Islet of Langerhans (tissue), 1 donor: ENCODE measurements at regions not wholly inside any gene's neighbourhood (a gene's known extent, or its start where the extent isn't known, plus 50 kb on each side); places are given as distances from the start of the nearest gene placed in this dataset.
"Not testable (repeated sequence)": the region's sequence is repeated elsewhere in the genome, so short reads cannot be mapped to it uniquely, and the experiment has no call there.

ENCODE experiments used
- FAIRE-seq: peaks from one replicate; lab custom pipeline; 2011; peaks lifted over from hg19 to GRCh38; lab: Jason Lieb, UNC

- FAIRE-seq, result no peak
Measured at GRCh38 chr5:99308131-99308530, 379.3 kb upstream of the CHD1 start.

DNA sequence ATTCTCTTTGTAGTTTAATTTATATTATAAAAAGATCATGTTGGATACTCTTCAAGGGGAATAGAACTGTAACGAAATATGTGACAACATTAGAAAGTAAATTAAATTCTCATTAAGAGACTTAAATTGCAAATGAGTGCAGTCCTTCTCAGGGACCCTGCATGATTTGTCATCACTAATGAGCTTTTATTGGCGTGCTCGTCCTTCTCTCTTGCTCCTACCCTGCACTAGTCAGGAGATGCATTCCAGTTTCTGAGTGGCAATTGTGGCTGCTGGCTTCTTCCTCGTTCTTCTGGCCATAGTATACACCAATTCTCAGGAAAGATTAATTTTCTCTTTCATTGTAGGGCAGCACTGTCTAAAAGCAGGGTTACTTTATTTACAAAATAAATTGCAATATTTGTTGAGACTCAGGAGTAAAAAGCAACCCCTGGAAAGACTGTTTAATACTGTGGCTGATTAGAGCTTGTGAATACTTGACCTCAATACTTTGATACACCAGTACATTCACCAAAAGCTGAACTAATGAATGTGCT lies 376.3 kb upstream of the CHD1 start:
- FAIRE-seq, result no peak

DNA sequence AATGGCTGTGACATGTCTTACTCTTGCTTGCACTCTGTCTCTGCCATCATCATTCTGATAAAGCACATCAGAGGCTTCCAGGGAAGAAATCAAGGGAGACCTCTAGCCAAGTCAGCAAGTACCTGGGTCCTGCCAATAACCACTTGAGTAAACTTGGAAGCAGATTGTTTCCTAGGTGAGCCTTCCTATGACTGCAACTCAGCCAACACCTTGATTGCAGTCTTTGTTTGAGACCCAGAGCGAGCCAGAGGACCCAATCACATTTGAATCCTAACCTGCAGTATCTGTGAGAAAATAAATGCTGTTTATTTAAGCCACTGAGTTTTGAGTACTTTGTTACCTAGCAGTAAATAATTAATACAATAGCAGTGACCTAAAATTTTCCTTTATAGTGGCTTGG lies 356.8 kb upstream of the CHD1 start:
- FAIRE-seq, result no peak

GRCh38 chr5:99275128-99275527 lies 346.3 kb upstream of the CHD1 start:
- no peak for FAIRE-seq

DNA sequence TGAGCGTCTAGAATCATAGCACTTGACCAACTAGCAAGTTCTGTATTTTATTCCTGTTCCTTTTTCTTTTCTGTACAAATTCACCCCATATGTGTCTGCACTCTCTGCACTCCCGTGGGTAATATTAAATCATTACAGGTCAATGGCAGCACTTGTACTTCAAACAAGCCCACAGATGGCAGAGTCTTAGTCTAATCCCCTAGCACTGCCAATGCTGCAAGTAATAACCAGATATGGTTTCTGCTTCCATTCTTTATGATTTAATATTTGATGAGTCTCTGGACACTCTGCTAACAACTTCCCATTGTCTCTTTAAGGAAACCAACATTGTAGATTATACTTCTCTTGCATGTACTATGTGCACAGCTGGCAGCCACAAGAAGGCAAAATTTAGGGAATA lies 343.8 kb upstream of the CHD1 start:
- FAIRE-seq, result no peak

DNA sequence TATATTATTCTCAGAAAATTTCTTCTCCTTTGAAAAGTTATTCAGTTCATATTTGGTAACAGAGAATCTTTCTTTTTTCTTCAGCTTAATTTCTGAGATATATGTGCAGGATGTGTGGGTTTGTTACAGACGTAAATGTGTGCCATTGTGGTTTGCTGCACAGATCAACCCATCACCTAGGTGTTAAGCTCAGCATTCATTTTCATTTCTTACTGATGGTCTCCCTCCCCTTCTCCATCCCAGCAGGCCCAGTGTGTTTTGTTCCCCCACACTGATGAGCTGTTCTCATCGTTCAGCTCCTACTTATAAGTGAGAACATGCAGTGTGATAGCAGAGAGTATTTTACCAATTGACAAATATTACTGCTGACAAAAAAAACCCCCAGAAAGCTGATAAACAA lies 330.0 kb upstream of the CHD1 start:
- FAIRE-seq, result no peak

DNA sequence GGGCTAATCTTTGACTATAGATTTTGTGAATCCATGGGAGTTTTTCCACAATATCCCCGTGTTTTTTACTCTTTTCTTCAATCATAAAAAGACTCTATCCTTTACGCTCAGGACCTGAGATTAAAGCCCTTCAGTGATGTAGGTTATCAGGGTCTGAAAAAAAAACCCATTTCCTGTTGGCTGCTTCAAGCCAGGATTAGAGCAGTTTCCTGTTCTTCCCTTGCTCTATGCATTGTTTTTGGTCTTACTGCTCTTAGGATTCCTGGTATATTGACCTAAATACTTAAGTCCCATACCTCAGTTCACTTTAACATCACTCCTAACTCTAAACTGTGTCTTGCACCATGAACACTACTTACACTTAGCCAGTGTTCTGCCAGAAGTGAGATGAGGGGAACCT lies 319.3 kb upstream of the CHD1 start:
- no peak for FAIRE-seq

- no peak for FAIRE-seq
Measured at GRCh38 chr5:99247346-99247745, 318.5 kb upstream of the CHD1 start.

- FAIRE-seq, result no peak
Measured at GRCh38 chr5:99243111-99243510, 314.3 kb upstream of the CHD1 start.

- no peak for FAIRE-seq
Measured at GRCh38 chr5:99239826-99240360, 311.1 kb upstream of the CHD1 start.

- no peak for FAIRE-seq
Measured at GRCh38 chr5:99191206-99191745, 262.5 kb upstream of the CHD1 start.

GRCh38 chr5:99187611-99188010 lies 258.8 kb upstream of the CHD1 start:
- FAIRE-seq, result no peak

DNA sequence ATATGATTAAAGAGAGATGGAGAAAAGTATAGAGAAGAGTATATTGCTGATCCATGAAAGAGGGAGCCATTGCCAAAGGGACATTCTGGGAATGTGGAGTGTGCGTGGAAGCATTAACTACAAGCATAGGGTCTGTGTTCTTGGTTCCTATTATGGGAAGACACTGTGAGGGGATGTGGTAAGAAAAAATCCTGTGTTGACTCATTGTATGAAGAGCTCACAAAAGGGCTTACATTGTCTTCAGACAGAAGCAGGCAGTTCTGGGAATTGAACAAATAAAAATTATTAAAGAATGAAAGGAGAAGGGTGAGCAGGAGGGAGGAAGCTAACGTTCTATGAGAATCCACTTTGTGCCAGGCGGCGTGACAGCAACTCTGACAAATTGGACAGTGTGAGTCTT lies 250.4 kb upstream of the CHD1 start:
- no peak for FAIRE-seq

- no peak for FAIRE-seq
Measured at GRCh38 chr5:99177796-99178195, 249.0 kb upstream of the CHD1 start.

- FAIRE-seq, result no peak
Measured at GRCh38 chr5:99176186-99176585, 247.4 kb upstream of the CHD1 start.

- no peak for FAIRE-seq
Measured at GRCh38 chr5:99169309-99169708, 240.5 kb upstream of the CHD1 start.

DNA sequence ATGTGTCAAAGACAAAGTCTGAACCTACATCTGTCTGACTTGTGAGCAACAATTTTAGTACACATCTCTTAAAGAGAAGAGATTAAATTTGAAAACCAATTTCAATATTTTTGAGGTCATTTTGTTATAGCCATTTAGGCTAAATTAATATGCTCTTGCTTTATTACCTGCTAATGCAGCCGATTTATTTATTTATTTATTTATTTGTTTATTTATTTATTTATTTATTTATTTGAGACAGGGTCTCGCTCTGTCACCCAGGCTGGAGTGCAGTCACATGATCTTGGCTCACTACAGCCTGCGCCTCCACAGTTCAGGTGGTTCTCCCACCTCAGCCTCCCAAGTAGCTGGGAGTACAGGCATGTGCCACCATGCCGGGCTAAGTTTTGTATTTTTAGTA lies 232.7 kb upstream of the CHD1 start:
- FAIRE-seq, result not testable (repeated sequence)

DNA sequence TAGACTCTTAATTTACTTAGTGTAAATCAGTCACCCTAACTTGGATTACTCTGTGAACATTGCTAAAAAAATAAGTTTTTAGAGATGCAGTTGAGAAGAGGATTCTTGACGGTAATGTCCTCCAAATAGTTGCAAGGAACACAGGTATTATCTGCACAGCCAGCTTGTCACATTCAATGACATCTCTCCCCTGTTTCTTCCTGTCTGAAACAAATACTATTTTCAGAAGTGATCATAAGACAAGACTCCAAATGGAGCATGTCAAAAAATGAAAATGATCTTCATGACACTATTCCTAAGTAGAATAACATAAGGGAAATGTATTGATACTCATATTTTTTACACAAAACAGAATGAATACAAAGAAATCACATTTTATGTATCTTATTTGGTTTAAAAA lies 227.9 kb upstream of the CHD1 start:
- no peak for FAIRE-seq

GRCh38 chr5:99143283-99143795 lies 214.5 kb upstream of the CHD1 start:
- FAIRE-seq, result not testable (repeated sequence)

DNA sequence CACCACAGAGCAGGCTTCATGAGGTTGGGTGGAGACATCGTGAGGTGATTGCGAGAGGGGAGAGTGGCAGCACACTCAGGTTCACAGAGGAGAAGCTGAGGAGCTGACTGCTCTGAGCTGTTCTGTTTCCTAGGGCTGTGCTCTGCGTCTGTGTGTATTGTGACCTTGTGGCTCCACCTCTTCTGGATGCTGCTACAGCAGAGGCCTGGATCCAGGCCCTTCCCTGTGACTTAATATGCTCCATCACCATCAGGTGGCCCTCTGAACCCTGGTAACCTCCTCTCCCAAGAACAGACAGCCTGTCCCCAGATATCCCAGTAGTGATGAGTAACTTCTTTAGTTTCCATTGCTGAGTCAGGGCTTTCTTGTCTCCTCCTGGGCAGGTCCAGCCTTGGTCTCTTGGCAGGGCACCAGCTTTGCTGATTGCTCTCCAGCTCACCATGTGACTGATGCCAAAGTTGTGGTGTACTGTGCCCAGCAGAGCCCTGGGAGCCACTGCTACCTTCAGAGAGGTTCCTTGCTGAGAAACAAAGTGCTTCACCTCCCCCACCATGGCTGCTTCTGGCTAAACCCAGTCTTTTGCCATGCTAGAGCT lies 212.8 kb upstream of the CHD1 start:
- no peak for FAIRE-seq

GRCh38 chr5:99138911-99139310 lies 210.1 kb upstream of the CHD1 start:
- no peak for FAIRE-seq

GRCh38 chr5:99133921-99134320 lies 205.1 kb upstream of the CHD1 start:
- no peak for FAIRE-seq

DNA sequence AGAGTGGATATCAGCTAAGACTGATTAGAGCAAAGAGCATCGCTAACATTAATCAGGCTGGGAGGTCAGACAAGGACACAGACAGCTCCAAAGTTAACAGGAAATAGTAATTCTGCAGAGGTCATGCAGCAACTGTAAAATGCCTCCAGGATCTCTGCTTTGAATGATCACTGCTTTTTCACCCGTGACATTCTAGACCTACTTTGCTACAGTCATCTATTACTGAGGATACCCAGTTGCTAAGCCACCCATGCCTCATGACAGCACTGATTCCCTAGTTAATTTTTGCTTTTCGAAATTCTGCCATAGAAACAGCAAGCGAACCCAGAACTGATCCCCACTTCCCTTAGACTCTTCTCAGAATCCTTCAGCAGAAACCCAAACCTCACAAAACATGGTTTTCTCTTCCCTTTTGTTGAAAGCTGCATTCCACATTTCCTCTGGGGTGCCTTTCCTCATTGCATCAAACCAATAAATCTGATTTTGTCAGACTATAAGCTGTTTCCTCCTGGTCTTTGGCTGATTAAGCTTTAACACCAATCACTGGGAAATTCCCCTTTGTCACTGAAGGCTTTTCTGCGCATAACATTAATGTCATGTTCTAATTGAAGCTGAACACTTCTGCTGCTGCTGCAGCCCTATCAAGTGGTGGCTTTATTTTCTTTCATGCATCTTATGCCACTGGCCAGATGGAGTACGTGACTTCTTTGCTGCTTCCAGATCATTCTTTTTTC lies 201.1 kb upstream of the CHD1 start:
- no peak for FAIRE-seq
